ENCODE measurements at regions not wholly inside any gene's neighbourhood (a gene's known extent, or its start where the extent isn't known, plus 50 kb on each side); places are given as distances from the start of the nearest gene placed in this dataset.

- Histone ChIP-seq H3K4me1 (ENCODE audit: control insufficient read depth, insufficient read depth, low read length) (no peaks in the 10 kb centered on the region), H3K36me3 (ENCODE audit: control insufficient read depth, insufficient read depth, low read length) (no peaks in the 10 kb centered on the region), H3K27me3 (ENCODE audit: control insufficient read depth, insufficient read depth, low read length) (no peaks in the 10 kb centered on the region), H3K9me3 (ENCODE audit: control insufficient read depth, insufficient read depth, low read length) (peaks cover 3% of the 10 kb centered on the region), H3K27ac (ENCODE audit: low read length) (no peak overlapping the region), H3K4me3 (ENCODE audit: low read length) (no peak overlapping the region)
- peaks cover 5 to 28% of the 10 kb centered on the region in 2 donors for H3K9me3 Mint-ChIP-seq
- no peak overlapping the region for H3K27ac Mint-ChIP-seq
- ATAC-seq (no peak), DNase-seq (no peak)
- 62% methylated on average over 1 of the region's 1 CpG for WGBS (ENCODE audit: insufficient coverage)
- intact Hi-C loops (cut with micrococcal nuclease): no loop called here
- H3K4me1 Mint-ChIP-seq: no peaks in the 10 kb centered on the region
- H3K4me3 Mint-ChIP-seq: no peak overlapping the region
- TF ChIP-seq CTCF (IDR thresholded peaks at IDR 0.05): no peak
- H3K36me3 Mint-ChIP-seq: no peaks in the 10 kb centered on the region
- H3K27me3 Mint-ChIP-seq (ENCODE audit: low read depth in 2 of 2): no peaks in the 10 kb centered on the region
Measured at GRCh38 chr13:55106509-55106908, 2034.2 kb upstream of the PRR20A start.

- intact Hi-C loops (cut with micrococcal nuclease): no loop called here
- Mint-ChIP-seq H3K27me3 (ENCODE audit: low read depth in 2 of 2) (no peaks in the 10 kb centered on the region), H3K4me1 (no peaks in the 10 kb centered on the region), H3K27ac (no peak overlapping the region), H3K9me3 (peaks cover 10 to 18% of the 10 kb centered on the region in 2 donors), H3K36me3 (no peaks in the 10 kb centered on the region), H3K4me3 (no peak overlapping the region)
- no peak for DNase-seq
- Histone ChIP-seq H3K36me3 (ENCODE audit: control insufficient read depth, insufficient read depth, low read length) (no peaks in the 10 kb centered on the region), H3K9me3 (ENCODE audit: control insufficient read depth, insufficient read depth, low read length) (no peaks in the 10 kb centered on the region), H3K27ac (ENCODE audit: low read length) (no peak overlapping the region), H3K4me1 (ENCODE audit: control insufficient read depth, insufficient read depth, low read length) (no peaks in the 10 kb centered on the region), H3K4me3 (ENCODE audit: low read length) (no peak overlapping the region), H3K27me3 (ENCODE audit: control insufficient read depth, insufficient read depth, low read length) (no peaks in the 10 kb centered on the region)
- no peak for TF ChIP-seq CTCF (IDR thresholded peaks at IDR 0.05)
- ATAC-seq: no peak
Measured at GRCh38 chr13:55120631-55121030, 2020.1 kb upstream of the PRR20A start.

GRCh38 chr13:55155046-55155445 is 1985.7 kb upstream of the PRR20A start:
- no peak overlapping the region for H3K4me3 Mint-ChIP-seq
- no peak for DNase-seq
- intact Hi-C loops (cut with micrococcal nuclease): no loop called here
- ATAC-seq: no peak
- Histone ChIP-seq H3K27ac (ENCODE audit: low read length) (no peak overlapping the region), H3K4me3 (ENCODE audit: low read length) (no peak overlapping the region), H3K4me1 (ENCODE audit: control insufficient read depth, insufficient read depth, low read length) (no peaks in the 10 kb centered on the region), H3K9me3 (ENCODE audit: control insufficient read depth, insufficient read depth, low read length) (peaks cover 9% of the 10 kb centered on the region), H3K27me3 (ENCODE audit: control insufficient read depth, insufficient read depth, low read length) (no peaks in the 10 kb centered on the region), H3K36me3 (ENCODE audit: control insufficient read depth, insufficient read depth, low read length) (no peaks in the 10 kb centered on the region)
- H3K27ac Mint-ChIP-seq: no peak overlapping the region
- peaks cover 8% of the 10 kb centered on the region for H3K36me3 Mint-ChIP-seq
- TF ChIP-seq CTCF (IDR thresholded peaks at IDR 0.05): no peak
- WGBS (ENCODE audit: insufficient coverage): no CpG with 5 or more reads among the region's 1 CpG
- H3K27me3 Mint-ChIP-seq (ENCODE audit: low read depth in 2 of 2): no peaks in the 10 kb centered on the region
- H3K4me1 Mint-ChIP-seq: no peaks in the 10 kb centered on the region
- peaks cover 17 to 28% of the 10 kb centered on the region in 2 donors for H3K9me3 Mint-ChIP-seq

- intact Hi-C loops (cut with micrococcal nuclease): no loop called here
- H3K27me3 ChIP-seq (ENCODE audit: control insufficient read depth, insufficient read depth, low read length): no peaks in the 10 kb centered on the region
- Mint-ChIP-seq H3K27ac (no peak overlapping the region), H3K4me3 (no peak overlapping the region), H3K9me3 (peaks cover 18 to 26% of the 10 kb centered on the region in 2 donors), H3K36me3 (peaks cover 8% of the 10 kb centered on the region), H3K4me1 (no peaks in the 10 kb centered on the region), H3K27me3 (ENCODE audit: low read depth in 2 of 2) (no peaks in the 10 kb centered on the region)
- H3K4me3 ChIP-seq (ENCODE audit: low read length): no peak overlapping the region
- no peak for DNase-seq
- no peaks in the 10 kb centered on the region for H3K4me1 ChIP-seq (ENCODE audit: control insufficient read depth, insufficient read depth, low read length)
- TF ChIP-seq CTCF (IDR thresholded peaks at IDR 0.05): no peak
- peaks cover 15% of the 10 kb centered on the region for H3K9me3 ChIP-seq (ENCODE audit: control insufficient read depth, insufficient read depth, low read length)
- no peak for ATAC-seq
- H3K27ac ChIP-seq (ENCODE audit: low read length): no peak overlapping the region
- WGBS (ENCODE audit: insufficient coverage): 73% methylated on average over 3 of the region's 4 CpGs
- no peaks in the 10 kb centered on the region for H3K36me3 ChIP-seq (ENCODE audit: control insufficient read depth, insufficient read depth, low read length)
Measured at GRCh38 chr13:55159765-55160164, 1981.0 kb upstream of the PRR20A start.
